GM23248 (cell line): ENCODE measurements at regions not wholly inside any gene's neighbourhood (a gene's known extent, or its start where the extent isn't known, plus 50 kb on each side); places are given as distances from the start of the nearest gene placed in this dataset.
A peak's percentile ranks its signal among the peaks of the same experiment; 100 is the strongest.

Experiments
- DNase-seq: peaks from one replicate; pipeline ENCODE4 v3.0.0-alpha.2; 2015
- H2AFZ ChIP-seq: fragments of 200-600 bp; sonication (generic); 2 replicates; pipeline ENCODE4 v1.6.1; 2016; ENCODE audit warnings: antibody characterized with exemption
- H3F3A ChIP-seq: fragments of 200-600 bp; sonication (generic); 2 replicates; pipeline ENCODE4 v1.6.1; 2016; ENCODE audit warnings: mild to moderate bottlenecking, antibody characterized with exemption, mixed run types; ENCODE audit not compliant: insufficient read depth
- H3K27ac ChIP-seq: fragments of 200-600 bp; sonication (generic); 2 replicates; pipeline ENCODE4 v1.5.1; 2016; ENCODE audit warnings: mild to moderate bottlenecking
- H3K27me3 ChIP-seq: fragments of 200-600 bp; sonication (generic); replicated peaks from 2 replicates; pipeline ENCODE4 v1.6.1; 2016; ENCODE audit warnings: mild to moderate bottlenecking; ENCODE audit not compliant: insufficient read depth
- H3K36me3 ChIP-seq: fragments of 200-600 bp; sonication (generic); 2 replicates; pipeline ENCODE4 v1.6.1; 2016; ENCODE audit warnings: low read depth, mild to moderate bottlenecking
- H3K4me1 ChIP-seq: fragments of 200-600 bp; sonication (generic); 2 replicates; pipeline ENCODE4 v1.6.1; 2016; ENCODE audit warnings: mild to moderate bottlenecking; ENCODE audit not compliant: insufficient read depth
- H3K4me2 ChIP-seq: fragments of 200-600 bp; sonication (generic); one replicate; pipeline ENCODE4 v1.6.1; 2016; ENCODE audit warnings: mild to moderate bottlenecking; ENCODE audit not compliant: unreplicated experiment
- H3K4me3 ChIP-seq: fragments of 200-600 bp; sonication (generic); 2 replicates; pipeline ENCODE4 v1.5.1; 2016; ENCODE audit warnings: mild to moderate bottlenecking
- H3K79me2 ChIP-seq: fragments of 200-600 bp; sonication (generic); 2 replicates; pipeline ENCODE4 v1.6.1; 2016; ENCODE audit warnings: mild to moderate bottlenecking; ENCODE audit not compliant: insufficient read depth
- H3K9ac ChIP-seq: fragments of 200-600 bp; sonication (generic); 2 replicates; pipeline ENCODE4 v1.6.1; 2016; ENCODE audit warnings: mild to moderate bottlenecking
- H3K9me2 ChIP-seq: fragments of 200-600 bp; sonication (generic); 2 replicates; pipeline ENCODE4 v1.6.1; 2016; ENCODE audit warnings: mixed run types, mild to moderate bottlenecking, moderate library complexity; ENCODE audit not compliant: insufficient read depth
- H3K9me3 ChIP-seq: fragments of 200-600 bp; sonication (generic); one replicate; pipeline ENCODE4 v1.6.1; 2017; ENCODE audit warnings: low read depth
- H4K20me1 ChIP-seq: fragments of 200-600 bp; sonication (generic); 2 replicates; pipeline ENCODE4 v1.6.0; 2016; ENCODE audit not compliant: insufficient read depth
- EZH2 ChIP-seq: fragments of 200-600 bp; sonication (generic); IDR thresholded peaks from 2 replicates; pipeline ENCODE4 v1.6.1; 2018; ENCODE audit warnings: antibody characterized with exemption, mild to moderate bottlenecking; ENCODE audit not compliant: insufficient read depth, poor library complexity, severe bottlenecking
- EZH2phosphoT487 ChIP-seq: fragments of 200-600 bp; sonication (generic); IDR thresholded peaks from 2 replicates; pipeline ENCODE4 v1.6.1; 2018; ENCODE audit warnings: antibody characterized with exemption, moderate library complexity, mild to moderate bottlenecking, low read depth; ENCODE audit not compliant: insufficient read depth
- WGBS, 2 experiments: methylation state at CpG; one replicate each; pipeline ENCODE4 v1.1.6; 2015 to 2017; ENCODE audit warnings: low lambda C conversion rate in 2 of 2, low coverage in 1 of 2; ENCODE audit errors: missing lambda C conversion rate in 2 of 2; 5-methylcytosine and 5-hydroxymethylcytosine counted together
- in situ Hi-C: fragments of 300-500 bp; cut with MboI; formaldehyde crosslinking; loops from 2 replicates; pipeline ENCODE4 v1.15.0; 2020

- H3F3A ChIP-seq: no peaks in the 10 kb centered on the region
- H3K79me2 ChIP-seq: no peaks in the 10 kb centered on the region
- H3K9me3 ChIP-seq: no peaks in the 10 kb centered on the region
- no peaks in the 10 kb centered on the region for H3K36me3 ChIP-seq
- H3K4me1 ChIP-seq: no peaks in the 10 kb centered on the region
- TF ChIP-seq EZH2phosphoT487 (no peak), EZH2 (no peak)
- H3K4me2 ChIP-seq: no peak overlapping the region
- H2AFZ ChIP-seq: no peak overlapping the region
- no peaks in the 10 kb centered on the region for H3K27me3 ChIP-seq
- no peaks in the 10 kb centered on the region for H4K20me1 ChIP-seq
- H3K9ac ChIP-seq: no peak overlapping the region
- no peaks in the 10 kb centered on the region for H3K9me2 ChIP-seq
- no peak for DNase-seq
- H3K27ac ChIP-seq: no peak overlapping the region
- no peak overlapping the region for H3K4me3 ChIP-seq
- in situ Hi-C loops: no loop called here
- WGBS, 2 experiments: 36 to 47% methylated on average over 4 of the region's 4 CpGs
These were observed 357.5 kb downstream of the TLE4 start for GRCh38 chr9:79929285-79929684.

DNA sequence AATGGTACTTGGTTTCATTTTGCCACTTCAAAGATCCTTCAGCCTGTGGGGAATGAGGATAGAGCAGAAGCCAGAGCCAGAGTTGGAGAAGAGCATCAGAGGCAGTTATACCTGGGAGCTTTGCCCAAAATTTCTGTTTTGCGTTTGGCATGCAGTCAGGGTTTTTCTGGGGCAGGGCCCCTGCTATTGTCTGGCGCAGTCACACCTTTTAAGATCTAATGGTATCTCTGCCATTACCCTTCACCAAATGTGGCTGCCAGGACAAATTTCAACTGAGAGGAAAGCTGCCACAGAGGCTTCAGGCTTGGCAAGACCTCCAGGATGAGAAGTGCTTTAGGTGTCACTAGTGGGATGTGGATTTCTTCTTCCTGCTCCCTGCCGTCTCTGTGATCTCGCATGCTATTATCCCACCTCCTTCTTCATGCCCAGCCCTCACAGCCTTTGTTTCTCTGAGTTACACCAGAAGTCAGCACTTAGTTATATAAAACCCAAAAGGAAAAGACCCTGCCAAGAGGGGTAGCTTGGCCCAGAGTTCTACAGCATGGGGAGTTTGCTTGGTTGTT is 357.0 kb downstream of the TLE4 start:
- Histone ChIP-seq H3K9me2 (no peaks in the 10 kb centered on the region), H3K79me2 (no peaks in the 10 kb centered on the region), H4K20me1 (no peaks in the 10 kb centered on the region), H3K27ac (no peak overlapping the region), H2AFZ (no peak overlapping the region), H3F3A (no peaks in the 10 kb centered on the region), H3K9ac (no peak overlapping the region), H3K36me3 (no peaks in the 10 kb centered on the region), H3K4me1 (no peaks in the 10 kb centered on the region), H3K9me3 (no peaks in the 10 kb centered on the region), H3K4me2 (no peak overlapping the region), H3K4me3 (no peak overlapping the region), H3K27me3 (no peaks in the 10 kb centered on the region)
- TF ChIP-seq EZH2 (no peak), EZH2phosphoT487 (no peak)
- in situ Hi-C loops: no loop called here
- WGBS, 2 experiments: 40 to 52% methylated on average over 4 of the region's 4 CpGs
- DNase-seq: no peak

DNA sequence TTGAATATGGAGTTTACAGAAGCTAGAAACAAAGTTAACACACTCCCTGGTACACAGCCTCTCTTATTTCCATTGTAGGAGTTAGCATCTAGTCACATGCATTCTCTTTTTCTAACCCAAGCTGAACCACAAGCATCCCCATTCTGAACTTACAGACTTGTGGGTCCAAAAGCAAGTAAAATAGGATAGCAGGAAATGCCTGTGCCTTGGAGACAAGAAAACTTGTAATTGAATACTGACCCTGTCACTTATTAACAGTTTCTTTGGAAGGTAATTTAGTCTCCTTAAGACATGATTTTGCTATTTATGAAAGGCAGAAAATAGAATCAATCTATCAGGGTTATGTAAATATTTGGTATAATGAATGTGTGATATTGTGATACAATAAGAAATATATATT is 353.6 kb downstream of the TLE4 start:
- Histone ChIP-seq H3K9me3 (no peaks in the 10 kb centered on the region), H3K27ac (no peak overlapping the region), H4K20me1 (no peaks in the 10 kb centered on the region), H3F3A (no peaks in the 10 kb centered on the region), H3K36me3 (no peaks in the 10 kb centered on the region), H3K4me3 (no peak overlapping the region), H3K79me2 (no peaks in the 10 kb centered on the region), H3K9me2 (no peaks in the 10 kb centered on the region), H3K27me3 (no peaks in the 10 kb centered on the region), H3K9ac (no peak overlapping the region), H2AFZ (no peak overlapping the region), H3K4me2 (no peak overlapping the region), H3K4me1 (no peaks in the 10 kb centered on the region)
- DNase-seq: no peak
- TF ChIP-seq EZH2phosphoT487: no peak
- no peak for TF ChIP-seq EZH2
- in situ Hi-C loops: no loop called here

- no peak overlapping the region for H3K27ac ChIP-seq
- H3K9ac ChIP-seq: no peak overlapping the region
- in situ Hi-C loops: no loop called here
- H3K4me1 ChIP-seq: no peaks in the 10 kb centered on the region
- no peak for DNase-seq
- H3K9me2 ChIP-seq: no peaks in the 10 kb centered on the region
- TF ChIP-seq EZH2phosphoT487 (no peak), EZH2 (no peak)
- no peak overlapping the region for H3K4me3 ChIP-seq
- no peaks in the 10 kb centered on the region for H3K79me2 ChIP-seq
- H3K27me3 ChIP-seq: no peaks in the 10 kb centered on the region
- H3K4me2 ChIP-seq: no peak overlapping the region
- H2AFZ ChIP-seq: no peak overlapping the region
- H3F3A ChIP-seq: no peaks in the 10 kb centered on the region
- 20 to 28% methylated on average over 2 of the region's 2 CpGs for WGBS, 2 experiments
- H3K9me3 ChIP-seq: no peaks in the 10 kb centered on the region
- no peaks in the 10 kb centered on the region for H3K36me3 ChIP-seq
- no peaks in the 10 kb centered on the region for H4K20me1 ChIP-seq
These were observed 353.1 kb downstream of the TLE4 start for GRCh38 chr9:79924836-79925235.

- Histone ChIP-seq H3F3A (no peaks in the 10 kb centered on the region), H3K36me3 (no peaks in the 10 kb centered on the region), H3K4me3 (no peak overlapping the region), H3K9me2 (no peaks in the 10 kb centered on the region), H3K27ac (no peak overlapping the region), H3K4me2 (no peak overlapping the region), H3K4me1 (no peaks in the 10 kb centered on the region), H3K79me2 (no peaks in the 10 kb centered on the region), H2AFZ (no peak overlapping the region), H4K20me1 (no peaks in the 10 kb centered on the region), H3K9ac (no peak overlapping the region), H3K9me3 (no peaks in the 10 kb centered on the region), H3K27me3 (no peaks in the 10 kb centered on the region)
- in situ Hi-C loops: no loop called here
- TF ChIP-seq EZH2phosphoT487 (no peak), EZH2 (no peak)
- 0 to 1% methylated on average over 4 of the region's 4 CpGs for WGBS, 2 experiments
- peak; percentile 42 for DNase-seq
These were observed 345.7 kb downstream of the TLE4 start for GRCh38 chr9:79917421-79917820.
